ENCODE measurements at regions not wholly inside any gene's neighbourhood (a gene's known extent, or its start where the extent isn't known, plus 50 kb on each side); places are given as distances from the start of the nearest gene placed in this dataset.
"Not testable (repeated sequence)": the region's sequence is repeated elsewhere in the genome, so short reads cannot be mapped to it uniquely, and the experiment has no call there.

- no peak for DNase-seq
Measured at GRCh38 chr10:21403256-21404015, 122.0 kb downstream of the SKIDA1 start.

GRCh38 chr10:21402606-21403083, 122.8 kb downstream of the SKIDA1 start:
- DNase-seq: no peak

GRCh38 chr10:21401196-21401595, 124.3 kb downstream of the SKIDA1 start:
- DNase-seq: no peak

GRCh38 chr10:21399392-21400035, 126.0 kb downstream of the SKIDA1 start:
- peak; percentile 82 for DNase-seq

- DNase-seq: no peak
Measured at GRCh38 chr10:21398563-21399231, 126.8 kb downstream of the SKIDA1 start.

- DNase-seq: no peak
Measured at GRCh38 chr10:21396889-21397288, 128.6 kb downstream of the SKIDA1 start.

- no peak for DNase-seq
Measured at GRCh38 chr10:21393931-21394330, 131.6 kb downstream of the SKIDA1 start.

- no peak for DNase-seq
Measured at GRCh38 chr10:21388589-21388988, 136.9 kb downstream of the SKIDA1 start.

- no peak for DNase-seq
Measured at GRCh38 chr10:21387868-21388267, 137.6 kb downstream of the SKIDA1 start.

GRCh38 chr10:21385996-21386585, 139.4 kb downstream of the SKIDA1 start:
- no peak for DNase-seq

- DNase-seq: no peak
Measured at GRCh38 chr10:21385536-21385935, 139.9 kb downstream of the SKIDA1 start.

GRCh38 chr10:21379143-21379542, 146.3 kb downstream of the SKIDA1 start:
- DNase-seq: no peak

GRCh38 chr10:21375274-21375673, 150.2 kb downstream of the SKIDA1 start:
- DNase-seq: not testable (repeated sequence)

- DNase-seq: not testable (repeated sequence)
Measured at GRCh38 chr10:21373881-21374280, 151.6 kb downstream of the SKIDA1 start.

- DNase-seq: peak; percentile 80
Measured at GRCh38 chr10:21372651-21373410, 152.7 kb downstream of the SKIDA1 start.

GRCh38 chr10:21369697-21370096, 155.8 kb downstream of the SKIDA1 start:
- DNase-seq: no peak

GRCh38 chr10:21368728-21369425, 156.6 kb downstream of the SKIDA1 start:
- no peak for DNase-seq

GRCh38 chr10:21368022-21368582, 157.4 kb downstream of the SKIDA1 start:
- DNase-seq: no peak

- DNase-seq: not testable (repeated sequence)
Measured at GRCh38 chr10:21366108-21366507, 159.4 kb downstream of the SKIDA1 start.

- DNase-seq: no peak
Measured at GRCh38 chr10:21364196-21365114, 161.0 kb downstream of the SKIDA1 start.

Measured in right forelimb (tissue), 1 donor.